ENCODE measurements at regions not wholly inside any gene's neighbourhood (a gene's known extent, or its start where the extent isn't known, plus 50 kb on each side); places are given as distances from the start of the nearest gene placed in this dataset.

- Mint-ChIP-seq H3K36me3 (ENCODE audit: low read depth) (no peaks in the 10 kb centered on the region), H3K4me3 (no peak overlapping the region), H3K9me3 (no peaks in the 10 kb centered on the region), H3K4me1 (ENCODE audit: low read depth) (no peaks in the 10 kb centered on the region), H3K27ac (no peak overlapping the region), H3K27me3 (ENCODE audit: insufficient read depth) (peaks cover 11% of the 10 kb centered on the region; the same call in 1 of the 2 replicates)
- DNase-seq = no peak
- no peak for TF ChIP-seq CTCF (IDR thresholded peaks at IDR 0.05)
These were observed 206.7 kb downstream of the LACC1 start for GRCh38 chr13:44086389-44086788.

- Mint-ChIP-seq H3K9me3 (no peaks in the 10 kb centered on the region), H3K4me1 (ENCODE audit: low read depth) (no peaks in the 10 kb centered on the region), H3K36me3 (ENCODE audit: low read depth) (no peaks in the 10 kb centered on the region)
These were observed 208.7 kb downstream of the LACC1 start for GRCh38 chr13:44088411-44088810.

GRCh38 chr13:44088991-44089413, 209.3 kb downstream of the LACC1 start:
- Mint-ChIP-seq H3K36me3 (ENCODE audit: low read depth) (no peaks in the 10 kb centered on the region), H3K27me3 (ENCODE audit: insufficient read depth) (peaks cover 11% of the 10 kb centered on the region; the same call in 1 of the 2 replicates), H3K4me3 (no peak overlapping the region), H3K27ac (no peak overlapping the region), H3K4me1 (ENCODE audit: low read depth) (no peaks in the 10 kb centered on the region), H3K9me3 (no peaks in the 10 kb centered on the region)
- no peak for DNase-seq
- TF ChIP-seq CTCF (IDR thresholded peaks at IDR 0.05) = no peak

More at GRCh38 chr13:44088411-44088810, 208.7 kb downstream of the LACC1 start:
- no peak for TF ChIP-seq CTCF (IDR thresholded peaks at IDR 0.05)
- DNase-seq = no peak
- peaks cover 11% of the 10 kb centered on the region; the same call in 1 of the 2 replicates for H3K27me3 Mint-ChIP-seq (ENCODE audit: insufficient read depth)
- H3K4me3 Mint-ChIP-seq = no peak overlapping the region
- no peak overlapping the region for H3K27ac Mint-ChIP-seq

GRCh38 chr13:44089452-44089851, 209.7 kb downstream of the LACC1 start:
- no peak overlapping the region for H3K27ac Mint-ChIP-seq
- H3K4me3 Mint-ChIP-seq = no peak overlapping the region
- no peaks in the 10 kb centered on the region for H3K36me3 Mint-ChIP-seq (ENCODE audit: low read depth)
- peak; percentile 17 for DNase-seq
- H3K4me1 Mint-ChIP-seq (ENCODE audit: low read depth) = no peaks in the 10 kb centered on the region
- no peaks in the 10 kb centered on the region for H3K9me3 Mint-ChIP-seq
- TF ChIP-seq CTCF (IDR thresholded peaks at IDR 0.05) = no peak
- H3K27me3 Mint-ChIP-seq (ENCODE audit: insufficient read depth) = peaks cover 15% of the 10 kb centered on the region; the same call in 1 of the 2 replicates

GRCh38 chr13:44092078-44092970, 212.6 kb downstream of the LACC1 start:
- peaks cover 17% of the 10 kb centered on the region for H3K27me3 Mint-ChIP-seq (ENCODE audit: insufficient read depth)
- no peaks in the 10 kb centered on the region for H3K4me1 Mint-ChIP-seq (ENCODE audit: low read depth)
- TF ChIP-seq CTCF (IDR thresholded peaks at IDR 0.05) = no peak
- H3K4me3 Mint-ChIP-seq = no peak overlapping the region
- DNase-seq = no peak
- H3K9me3 Mint-ChIP-seq = no peaks in the 10 kb centered on the region
- H3K36me3 Mint-ChIP-seq (ENCODE audit: low read depth) = no peaks in the 10 kb centered on the region
- H3K27ac Mint-ChIP-seq = no peak overlapping the region

All from HFFc6 (cell line).